ENCODE measurements at regions not wholly inside any gene's neighbourhood (a gene's known extent, or its start where the extent isn't known, plus 50 kb on each side); places are given as distances from the start of the nearest gene placed in this dataset.

- no peak for TF ChIP-seq FOXM1 (IDR thresholded peaks at IDR 0.05; ENCODE audit: borderline replicate concordance)
- TF ChIP-seq SP1 (IDR thresholded peaks at IDR 0.05) = no peak
- TF ChIP-seq L3MBTL2 (conservative IDR thresholded peaks at IDR 0.05) = no peak
- no peak for TF ChIP-seq HDGF (IDR thresholded peaks at IDR 0.05; ENCODE audit: borderline replicate concordance)
- no peak for TF ChIP-seq TARDBP (IDR thresholded peaks at IDR 0.05)
- no peak for TF ChIP-seq PKNOX1 (IDR thresholded peaks at IDR 0.05)
- TF ChIP-seq LEF1 (IDR thresholded peaks at IDR 0.05; ENCODE audit: borderline replicate concordance) = no peak
- no peak for TF ChIP-seq BHLHE40 (IDR thresholded peaks at IDR 0.05; ENCODE audit: borderline replicate concordance)
Measured at GRCh38 chr19:28884786-28885476, 328.0 kb downstream of the UQCRFS1 start.
